HG03571 (cell line): ENCODE measurements at regions not wholly inside any gene's neighbourhood (a gene's known extent, or its start where the extent isn't known, plus 50 kb on each side); places are given as distances from the start of the nearest gene placed in this dataset.
"Not testable (repeated sequence)": the region's sequence is repeated elsewhere in the genome, so short reads cannot be mapped to it uniquely, and the experiment has no call there.

Experiments used
- ATAC-seq: cut with Tn5 transposase; IDR thresholded peaks from one replicate; pipeline ENCODE4 v1.9.1; 2021; ENCODE audit not compliant: unreplicated experiment

DNA sequence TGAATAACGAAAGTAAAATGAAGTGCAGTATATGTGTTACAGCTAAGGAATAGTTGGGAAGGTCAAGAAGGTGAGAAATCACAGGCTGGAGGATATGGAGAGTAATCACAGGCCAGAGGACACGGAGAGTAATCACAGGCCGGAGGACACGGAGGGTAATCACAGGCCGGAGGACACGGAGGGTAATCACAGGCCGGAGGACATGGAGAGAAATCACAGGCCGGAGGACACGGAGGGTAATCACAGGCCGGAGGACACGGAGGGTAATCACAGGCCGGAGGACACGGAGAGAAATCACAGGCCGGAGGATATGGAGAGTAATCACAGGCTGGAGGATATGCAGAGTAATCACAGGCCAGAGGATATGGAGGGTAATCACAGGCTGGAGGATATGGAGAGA lies 121.8 kb downstream of the BRMS1L start:
- not testable (repeated sequence) for ATAC-seq

DNA sequence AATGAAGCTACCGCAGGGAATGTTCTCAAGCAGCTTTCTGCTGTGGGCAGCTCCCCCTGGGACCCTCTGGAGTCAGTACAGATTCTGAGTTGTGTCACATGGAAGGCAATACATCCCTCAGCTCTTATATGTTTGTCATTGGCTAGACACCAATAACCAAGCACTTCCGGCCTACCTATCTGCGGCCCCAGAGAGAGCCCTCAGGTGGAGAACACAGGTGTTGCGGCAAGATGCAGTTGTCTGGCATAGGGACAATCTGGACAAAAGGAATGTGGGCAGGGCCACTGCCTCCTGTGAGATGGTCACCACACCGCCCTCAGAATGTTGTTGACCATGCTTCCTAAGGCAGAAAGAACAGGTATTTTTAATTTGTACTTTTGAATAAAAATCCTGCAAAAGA lies 118.7 kb downstream of the BRMS1L start:
- ATAC-seq: no peak

- ATAC-seq: no peak
Measured at GRCh38 chr14:35940291-35940690, 114.2 kb downstream of the BRMS1L start.

DNA sequence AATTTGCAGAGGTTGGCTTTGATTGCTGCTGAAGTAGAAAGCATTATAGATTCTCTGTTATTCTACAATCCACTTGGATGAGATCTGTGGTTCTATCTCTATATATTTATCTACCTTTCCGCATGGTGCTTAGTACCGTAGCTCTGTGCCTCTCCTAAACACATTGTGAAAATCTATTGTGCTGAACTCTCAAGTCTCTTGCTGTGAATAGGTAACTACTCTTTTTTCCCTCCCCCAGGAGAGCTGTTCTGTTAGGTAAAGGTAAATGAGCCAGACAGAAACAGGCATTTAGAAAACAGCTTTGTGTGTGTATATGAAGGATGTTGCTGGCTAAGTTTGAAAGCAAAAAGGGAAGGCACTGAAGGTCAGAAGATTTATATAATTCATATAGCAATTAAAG lies 112.6 kb downstream of the BRMS1L start:
- ATAC-seq: no peak

- ATAC-seq: peak; percentile 74
Measured at GRCh38 chr14:35934499-35934898, 108.4 kb downstream of the BRMS1L start.

GRCh38 chr14:35932659-35933159 lies 106.6 kb downstream of the BRMS1L start:
- no peak for ATAC-seq

- no peak for ATAC-seq
Measured at GRCh38 chr14:35932136-35932535, 106.0 kb downstream of the BRMS1L start.

DNA sequence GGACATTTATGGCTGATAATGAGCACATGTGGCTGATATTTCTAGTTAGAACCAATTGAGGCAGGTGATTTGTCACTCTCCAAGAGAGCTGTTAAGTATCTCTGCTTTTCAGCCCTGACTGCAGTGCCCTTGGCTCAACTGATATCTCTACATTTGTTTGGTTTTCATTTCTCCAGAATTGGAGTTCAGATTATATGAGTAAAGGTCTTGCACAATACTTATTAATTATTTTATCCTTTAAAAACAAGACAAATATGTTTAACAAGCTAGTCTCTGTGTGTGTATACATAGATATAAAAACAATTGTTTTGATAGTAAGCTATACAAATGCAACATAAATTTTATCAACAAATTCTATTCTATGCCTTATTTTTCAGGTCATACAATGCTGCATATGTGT lies 105.2 kb downstream of the BRMS1L start:
- ATAC-seq: no peak

DNA sequence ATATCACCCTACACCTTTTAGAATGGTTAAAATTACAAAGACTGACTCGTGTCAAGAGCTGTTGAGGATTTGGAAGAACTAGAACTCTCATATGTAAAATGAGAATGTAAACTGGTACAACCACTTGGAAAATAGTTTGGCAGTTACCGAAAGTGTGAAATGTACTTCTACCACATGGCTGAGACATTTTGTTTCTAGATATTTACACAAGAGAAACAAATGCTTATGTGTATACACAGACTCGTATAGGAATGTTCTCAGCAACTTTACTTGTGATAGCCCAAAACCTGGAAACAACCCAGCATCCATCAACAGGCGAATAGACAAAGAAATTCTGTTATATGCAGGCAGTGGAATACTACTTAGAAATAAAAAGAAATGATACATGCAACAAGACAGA lies 103.0 kb downstream of the BRMS1L start:
- no peak for ATAC-seq

- no peak for ATAC-seq
Measured at GRCh38 chr14:35927727-35928126, 101.6 kb downstream of the BRMS1L start.

DNA sequence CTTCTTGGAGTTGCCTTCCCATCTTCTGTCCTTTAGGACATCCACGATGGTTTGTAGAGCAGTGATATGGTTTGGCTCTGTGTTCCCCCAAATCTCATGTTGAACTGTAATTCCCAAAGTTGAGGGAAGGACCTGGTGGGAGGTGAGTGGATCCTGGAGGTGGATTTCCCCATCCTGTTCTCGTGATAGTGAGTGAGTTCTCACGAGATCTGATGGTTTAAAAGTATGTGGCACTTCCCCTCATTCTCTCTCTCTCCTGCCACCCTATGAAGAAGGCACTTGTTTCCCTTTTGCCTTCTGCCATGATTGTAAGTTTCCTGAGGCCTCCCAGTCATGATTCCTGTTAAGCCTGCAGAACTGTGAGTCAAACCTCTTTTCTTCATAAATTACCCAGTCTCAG lies 99.2 kb downstream of the BRMS1L start:
- ATAC-seq: no peak

- not testable (repeated sequence) for ATAC-seq
Measured at GRCh38 chr14:35922590-35922989, 96.5 kb downstream of the BRMS1L start.

- ATAC-seq: no peak
Measured at GRCh38 chr14:35921745-35922144, 95.6 kb downstream of the BRMS1L start.
